ENCODE measurements at regions not wholly inside any gene's neighbourhood (a gene's known extent, or its start where the extent isn't known, plus 50 kb on each side); places are given as distances from the start of the nearest gene placed in this dataset.

- Histone ChIP-seq H3K9ac (ENCODE audit: low read length) (no peak overlapping the region), H3K27ac (ENCODE audit: low read length) (no peak overlapping the region), H3K27me3 (ENCODE audit: insufficient read depth, low read depth, low read length) (no peaks in the 10 kb centered on the region), H4K20me1 (ENCODE audit: insufficient read depth) (no peaks in the 10 kb centered on the region), H3K36me3 (ENCODE audit: insufficient read depth, low read length) (no peaks in the 10 kb centered on the region), H3K4me3 (ENCODE audit: low read length) (no peak overlapping the region), H3K9me3 (ENCODE audit: low read length) (no peaks in the 10 kb centered on the region), H3F3A (ENCODE audit: insufficient read depth, low read length, poor library complexity, severe bottlenecking) (no peaks in the 10 kb centered on the region), H3K79me2 (replicated peaks; ENCODE audit: insufficient read depth, low read length) (no peaks in the 10 kb centered on the region), H3K9me2 (ENCODE audit: insufficient read depth, low read length) (no peaks in the 10 kb centered on the region), H3K4me2 (ENCODE audit: low read length) (no peak overlapping the region), H2AFZ (ENCODE audit: low read depth, low read length) (no peak overlapping the region)
- TF ChIP-seq EZH2 (IDR thresholded peaks at IDR 0.05; ENCODE audit: borderline replicate concordance, insufficient read depth, low read length, poor library complexity, severe bottlenecking) = no peak
Measured at GRCh38 chr2:139730197-139730596, 950.0 kb upstream of the NXPH2 start.

GRCh38 chr2:139721411-139721995, 941.3 kb upstream of the NXPH2 start:
- Histone ChIP-seq H3K9me2 (ENCODE audit: insufficient read depth, low read length) (no peaks in the 10 kb centered on the region), H3K27ac (ENCODE audit: low read length) (no peak overlapping the region), H3K27me3 (ENCODE audit: insufficient read depth, low read depth, low read length) (no peaks in the 10 kb centered on the region), H3K36me3 (ENCODE audit: insufficient read depth, low read length) (no peaks in the 10 kb centered on the region), H3K9me3 (ENCODE audit: low read length) (no peaks in the 10 kb centered on the region), H3K4me3 (ENCODE audit: low read length) (no peak overlapping the region), H3K9ac (ENCODE audit: low read length) (no peak overlapping the region), H3K4me2 (ENCODE audit: low read length) (no peak overlapping the region), H4K20me1 (ENCODE audit: insufficient read depth) (no peaks in the 10 kb centered on the region), H3F3A (ENCODE audit: insufficient read depth, low read length, poor library complexity, severe bottlenecking) (no peaks in the 10 kb centered on the region), H3K79me2 (replicated peaks; ENCODE audit: insufficient read depth, low read length) (no peaks in the 10 kb centered on the region), H2AFZ (ENCODE audit: low read depth, low read length) (no peak overlapping the region)
- TF ChIP-seq EP300 (conservative IDR thresholded peaks at IDR 0.05; ENCODE audit: poor library complexity, severe bottlenecking) = no peak
- no peak for TF ChIP-seq TAF1 (IDR thresholded peaks at IDR 0.05; ENCODE audit: low read depth)
- no peak for TF ChIP-seq SMC3 (conservative IDR thresholded peaks at IDR 0.05; ENCODE audit: poor library complexity)
- TF ChIP-seq EZH2 (IDR thresholded peaks at IDR 0.05; ENCODE audit: borderline replicate concordance, insufficient read depth, low read length, poor library complexity, severe bottlenecking) = no peak
- TF ChIP-seq, protein P1, sequence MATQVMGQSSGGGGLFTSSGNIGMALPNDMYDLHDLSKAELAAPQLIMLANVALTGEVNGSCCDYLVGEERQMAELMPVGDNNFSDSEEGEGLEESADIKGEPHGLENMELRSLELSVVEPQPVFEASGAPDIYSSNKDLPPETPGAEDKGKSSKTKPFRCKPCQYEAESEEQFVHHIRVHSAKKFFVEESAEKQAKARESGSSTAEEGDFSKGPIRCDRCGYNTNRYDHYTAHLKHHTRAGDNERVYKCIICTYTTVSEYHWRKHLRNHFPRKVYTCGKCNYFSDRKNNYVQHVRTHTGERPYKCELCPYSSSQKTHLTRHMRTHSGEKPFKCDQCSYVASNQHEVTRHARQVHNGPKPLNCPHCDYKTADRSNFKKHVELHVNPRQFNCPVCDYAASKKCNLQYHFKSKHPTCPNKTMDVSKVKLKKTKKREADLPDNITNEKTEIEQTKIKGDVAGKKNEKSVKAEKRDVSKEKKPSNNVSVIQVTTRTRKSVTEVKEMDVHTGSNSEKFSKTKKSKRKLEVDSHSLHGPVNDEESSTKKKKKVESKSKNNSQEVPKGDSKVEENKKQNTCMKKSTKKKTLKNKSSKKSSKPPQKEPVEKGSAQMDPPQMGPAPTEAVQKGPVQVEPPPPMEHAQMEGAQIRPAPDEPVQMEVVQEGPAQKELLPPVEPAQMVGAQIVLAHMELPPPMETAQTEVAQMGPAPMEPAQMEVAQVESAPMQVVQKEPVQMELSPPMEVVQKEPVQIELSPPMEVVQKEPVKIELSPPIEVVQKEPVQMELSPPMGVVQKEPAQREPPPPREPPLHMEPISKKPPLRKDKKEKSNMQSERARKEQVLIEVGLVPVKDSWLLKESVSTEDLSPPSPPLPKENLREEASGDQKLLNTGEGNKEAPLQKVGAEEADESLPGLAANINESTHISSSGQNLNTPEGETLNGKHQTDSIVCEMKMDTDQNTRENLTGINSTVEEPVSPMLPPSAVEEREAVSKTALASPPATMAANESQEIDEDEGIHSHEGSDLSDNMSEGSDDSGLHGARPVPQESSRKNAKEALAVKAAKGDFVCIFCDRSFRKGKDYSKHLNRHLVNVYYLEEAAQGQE (IDR thresholded peaks at IDR 0.05; ENCODE audit: borderline replicate concordance) = no peak
- TF ChIP-seq MXI1 (conservative IDR thresholded peaks at IDR 0.05; ENCODE audit: poor library complexity, severe bottlenecking) = no peak
- no peak for TF ChIP-seq POLR2AphosphoS5 (IDR thresholded peaks at IDR 0.05)
- no peak for TF ChIP-seq RAD21 (conservative IDR thresholded peaks at IDR 0.05)
- no peak for TF ChIP-seq CTCF (IDR thresholded peaks at IDR 0.05; ENCODE audit: poor library complexity, severe bottlenecking)
